Thyroid gland (tissue), 4 donors: ENCODE measurements at regions not wholly inside any gene's neighbourhood (a gene's known extent, or its start where the extent isn't known, plus 50 kb on each side); places are given as distances from the start of the nearest gene placed in this dataset.

Source experiments
- POLR2A ChIP-seq, 2 donors: fragments of 450-650 bp; IDR thresholded peaks; one replicate each; pipeline ENCODE4 v1.6.1; 2017; ENCODE audit warnings: antibody characterized with exemption in 2 of 2, mild to moderate bottlenecking in 2 of 2, moderate library complexity in 1 of 2
- TF ChIP-seq, protein P1 (sequence below), 6 experiments: fragments of 200-600 bp in 3 of 6; fragments of 450-650 bp in 3 of 6; sonication (generic) in 3 of 6; IDR thresholded peaks; one replicate each; pipeline ENCODE4 v1.5.1; 2016 to 2019; ENCODE audit warnings: antibody characterized with exemption in 6 of 6, mild to moderate bottlenecking in 2 of 6, inconsistent platforms in 1 of 6, moderate library complexity in 1 of 6

DNA sequence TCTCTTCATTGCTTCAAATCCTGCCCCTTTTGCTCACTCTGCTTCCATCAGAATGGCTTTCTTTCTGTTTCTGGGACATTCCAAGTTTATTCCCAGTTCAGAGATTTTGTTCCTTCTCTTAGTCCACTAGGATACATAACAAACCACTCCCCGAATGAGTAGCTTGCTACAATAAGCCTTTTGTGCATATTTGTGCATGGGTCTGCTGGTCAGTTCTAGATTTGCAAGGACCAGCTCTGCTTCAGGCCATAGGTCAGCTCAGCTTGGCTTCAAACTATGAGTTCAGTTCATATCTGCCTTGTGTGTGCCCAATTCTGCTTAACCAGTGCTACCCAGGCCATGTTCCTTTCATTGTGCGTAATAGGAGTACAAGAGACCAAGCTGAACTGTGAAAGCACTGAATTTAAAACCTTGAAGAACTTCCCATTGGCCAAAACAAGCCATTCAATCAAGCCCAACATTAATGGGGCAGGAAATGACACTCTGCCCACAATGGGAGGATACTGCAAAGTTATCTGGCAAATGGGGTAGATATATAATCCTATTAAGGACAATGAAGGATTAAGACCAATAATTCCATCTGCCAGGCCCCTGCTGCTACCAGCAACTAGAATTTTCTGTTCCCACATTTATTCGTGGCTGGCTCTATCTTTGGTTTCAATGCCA is 328.8 kb downstream of the PRELID2 start:
- TF ChIP-seq, protein P1, sequence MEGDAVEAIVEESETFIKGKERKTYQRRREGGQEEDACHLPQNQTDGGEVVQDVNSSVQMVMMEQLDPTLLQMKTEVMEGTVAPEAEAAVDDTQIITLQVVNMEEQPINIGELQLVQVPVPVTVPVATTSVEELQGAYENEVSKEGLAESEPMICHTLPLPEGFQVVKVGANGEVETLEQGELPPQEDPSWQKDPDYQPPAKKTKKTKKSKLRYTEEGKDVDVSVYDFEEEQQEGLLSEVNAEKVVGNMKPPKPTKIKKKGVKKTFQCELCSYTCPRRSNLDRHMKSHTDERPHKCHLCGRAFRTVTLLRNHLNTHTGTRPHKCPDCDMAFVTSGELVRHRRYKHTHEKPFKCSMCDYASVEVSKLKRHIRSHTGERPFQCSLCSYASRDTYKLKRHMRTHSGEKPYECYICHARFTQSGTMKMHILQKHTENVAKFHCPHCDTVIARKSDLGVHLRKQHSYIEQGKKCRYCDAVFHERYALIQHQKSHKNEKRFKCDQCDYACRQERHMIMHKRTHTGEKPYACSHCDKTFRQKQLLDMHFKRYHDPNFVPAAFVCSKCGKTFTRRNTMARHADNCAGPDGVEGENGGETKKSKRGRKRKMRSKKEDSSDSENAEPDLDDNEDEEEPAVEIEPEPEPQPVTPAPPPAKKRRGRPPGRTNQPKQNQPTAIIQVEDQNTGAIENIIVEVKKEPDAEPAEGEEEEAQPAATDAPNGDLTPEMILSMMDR (IDR thresholded peaks at IDR 0.05), result no peak
- TF ChIP-seq POLR2A (IDR thresholded peaks at IDR 0.05), result no peak
